CD8-positive, alpha-beta memory T cell (primary cell): ENCODE measurements at regions not wholly inside any gene's neighbourhood (a gene's known extent, or its start where the extent isn't known, plus 50 kb on each side); places are given as distances from the start of the nearest gene placed in this dataset.
A peak's percentile ranks its signal among the peaks of the same experiment; 100 is the strongest.

Experiments used
- CTCF ChIA-PET: fragments of 350-600 bp; sonication (Branson Sonifier 250); formaldehyde crosslinking; loops from one replicate; lab custom pipeline; 2021; ENCODE audit warnings: antibody characterized with exemption; lab: Charles Lee
- POLR2A ChIA-PET: fragments of 350-600 bp; sonication (Branson Sonifier 250); formaldehyde crosslinking; loops from one replicate; lab custom pipeline; 2021; ENCODE audit warnings: antibody characterized with exemption; lab: Charles Lee
- DNase-seq, 5 donors: peaks; one replicate each; pipeline versions ENCODE4 v3.0.0 to v3.0.0-alpha.2; 2020 to 2022; ENCODE audit warnings: mixed read lengths in 1 of 5
- H3K27ac ChIP-seq: one replicate; pipeline ENCODE4 v1.7.0; 2013; ENCODE audit warnings: low read depth, mild to moderate bottlenecking, low read length, moderate library complexity
- H3K27me3 ChIP-seq: 2 replicates; pipeline ENCODE4 v1.7.0; 2013; ENCODE audit warnings: low read length, mild to moderate bottlenecking; ENCODE audit not compliant: insufficient read depth, poor library complexity, severe bottlenecking
- H3K36me3 ChIP-seq: 2 replicates; pipeline ENCODE4 v1.7.0; 2013; ENCODE audit warnings: mild to moderate bottlenecking, low read length, moderate library complexity; ENCODE audit not compliant: insufficient read depth
- H3K4me1 ChIP-seq: 2 replicates; pipeline ENCODE4 v1.7.0; 2013; ENCODE audit warnings: mild to moderate bottlenecking, low read length, moderate library complexity; ENCODE audit not compliant: insufficient read depth
- H3K4me3 ChIP-seq: 2 replicates; pipeline ENCODE4 v1.7.0; 2013; ENCODE audit warnings: mild to moderate bottlenecking, low read length
- H3K9me3 ChIP-seq: 2 replicates; pipeline ENCODE4 v1.7.0; 2013; ENCODE audit warnings: mild to moderate bottlenecking, low read length
- H3K27ac Mint-ChIP-seq, 8 donors: one replicate each; pipeline ENCODE4 v1.8.0; 2020 to 2021; ENCODE audit warnings: mixed read lengths in 8 of 8, mild to moderate bottlenecking in 6 of 8, inconsistent platforms in 3 of 8, moderate library complexity in 3 of 8
- H3K27me3 Mint-ChIP-seq, 2 donors: one replicate each; pipeline ENCODE4 v1.8.0; 2020 to 2021; ENCODE audit warnings: mixed read lengths in 2 of 2, mild to moderate bottlenecking in 1 of 2, moderate library complexity in 1 of 2
- H3K36me3 Mint-ChIP-seq, 3 donors: one replicate each; pipeline ENCODE4 v1.8.0; 2020 to 2021; ENCODE audit warnings: mixed read lengths in 3 of 3, inconsistent platforms in 1 of 3, mild to moderate bottlenecking in 1 of 3
- H3K4me1 Mint-ChIP-seq, 3 donors: one replicate each; pipeline ENCODE4 v1.8.0; 2020 to 2021; ENCODE audit warnings: mixed read lengths in 3 of 3, inconsistent platforms in 1 of 3, mild to moderate bottlenecking in 1 of 3
- H3K4me3 Mint-ChIP-seq, 7 donors: one replicate each; pipeline ENCODE4 v1.8.0; 2020 to 2021; ENCODE audit warnings: mixed read lengths in 7 of 7, mild to moderate bottlenecking in 6 of 7, moderate library complexity in 4 of 7, inconsistent platforms in 2 of 7
- H3K9me3 Mint-ChIP-seq, 5 donors: one replicate each; pipeline ENCODE4 v1.8.0; 2020 to 2022; ENCODE audit warnings: mixed read lengths in 5 of 5, mild to moderate bottlenecking in 3 of 5, moderate library complexity in 2 of 5, inconsistent platforms in 1 of 5

GRCh38 chr11:128397362-128397761 is 190.0 kb downstream of the ETS1 start:
- Mint-ChIP-seq H3K4me1 (peaks cover 9 to 31% (median 14%) of the 10 kb centered on the region in 3 donors), H3K27ac (peak overlapping the region in 1 of 8 donors; percentile 20), H3K4me3 (no peak overlapping the region), H3K27me3 (peaks cover 0 to 2% of the 10 kb centered on the region in 2 donors), H3K9me3 (no peaks in the 10 kb centered on the region), H3K36me3 (peaks cover 0 to 3% (median 0%) of the 10 kb centered on the region in 3 donors)
- Histone ChIP-seq H3K4me3 (no peak overlapping the region), H3K27me3 (no peaks in the 10 kb centered on the region), H3K36me3 (no peaks in the 10 kb centered on the region), H3K4me1 (no peaks in the 10 kb centered on the region), H3K9me3 (no peaks in the 10 kb centered on the region), H3K27ac (no peak overlapping the region)
- ChIA-PET POLR2A (no interaction called here), CTCF (interaction anchor here (1.0 kb wide), 1 partner anchor 47 kb away, joined by 3 read pairs; no protein-coding TSS in a partner anchor)
- DNase-seq = no peak

- Histone ChIP-seq H3K9me3 (no peaks in the 10 kb centered on the region), H3K4me1 (no peaks in the 10 kb centered on the region), H3K27ac (no peak overlapping the region), H3K36me3 (no peaks in the 10 kb centered on the region), H3K4me3 (no peak overlapping the region), H3K27me3 (no peaks in the 10 kb centered on the region)
- no peak for DNase-seq
- Mint-ChIP-seq H3K27ac (no peak overlapping the region), H3K4me3 (no peak overlapping the region), H3K9me3 (no peaks in the 10 kb centered on the region), H3K27me3 (peaks cover 0 to 2% of the 10 kb centered on the region in 2 donors), H3K36me3 (peaks cover 0 to 3% (median 2%) of the 10 kb centered on the region in 3 donors), H3K4me1 (peaks cover 9 to 23% (median 14%) of the 10 kb centered on the region in 3 donors)
- ChIA-PET CTCF (no interaction called here), POLR2A (interaction anchor here (0.8 kb wide), 1 partner anchor 15 kb away, joined by 3 read pairs; no protein-coding TSS in a partner anchor)
Observed at GRCh38 chr11:128394431-128395089, 192.8 kb downstream of the ETS1 start.

GRCh38 chr11:128392259-128392658 is 195.1 kb downstream of the ETS1 start:
- peaks cover 0 to 3% (median 2%) of the 10 kb centered on the region in 3 donors for H3K36me3 Mint-ChIP-seq
- H3K4me3 Mint-ChIP-seq = no peak overlapping the region
- Histone ChIP-seq H3K36me3 (no peaks in the 10 kb centered on the region), H3K4me1 (peaks cover 4% of the 10 kb centered on the region), H3K27ac (no peak overlapping the region), H3K4me3 (no peak overlapping the region), H3K9me3 (no peaks in the 10 kb centered on the region), H3K27me3 (no peaks in the 10 kb centered on the region)
- H3K27ac Mint-ChIP-seq = no peak overlapping the region
- peaks cover 10 to 11% (median 10%) of the 10 kb centered on the region in 3 donors for H3K4me1 Mint-ChIP-seq
- POLR2A ChIA-PET = interaction anchor here (0.8 kb wide), 1 partner anchor 38 kb away, joined by 3 read pairs; no protein-coding TSS in a partner anchor
- H3K27me3 Mint-ChIP-seq = peaks cover 0 to 3% of the 10 kb centered on the region in 2 donors
- no peaks in the 10 kb centered on the region for H3K9me3 Mint-ChIP-seq
- no peak for DNase-seq
- CTCF ChIA-PET = interaction anchor here (1.9 kb wide), 1 partner anchor 10 kb away, joined by 6 read pairs; no protein-coding TSS in a partner anchor

- DNase-seq = no peak
- Mint-ChIP-seq H3K4me3 (no peak overlapping the region), H3K9me3 (no peaks in the 10 kb centered on the region), H3K27ac (no peak overlapping the region), H3K27me3 (peaks cover 0 to 3% of the 10 kb centered on the region in 2 donors), H3K4me1 (peaks cover 11% of the 10 kb centered on the region in 3 donors), H3K36me3 (peaks cover 0 to 3% (median 2%) of the 10 kb centered on the region in 3 donors)
- POLR2A ChIA-PET = no interaction called here
- H3K36me3 ChIP-seq = no peaks in the 10 kb centered on the region
- H3K4me3 ChIP-seq = no peak overlapping the region
- CTCF ChIA-PET = interaction anchor here (1.9 kb wide), 1 partner anchor 10 kb away, joined by 6 read pairs; no protein-coding TSS in a partner anchor
- H3K9me3 ChIP-seq = no peaks in the 10 kb centered on the region
- no peak overlapping the region for H3K27ac ChIP-seq
- H3K27me3 ChIP-seq = no peaks in the 10 kb centered on the region
- peaks cover 7% of the 10 kb centered on the region for H3K4me1 ChIP-seq
Observed at GRCh38 chr11:128391811-128392210, 195.5 kb downstream of the ETS1 start.

- peaks cover 9% of the 10 kb centered on the region for H3K4me1 ChIP-seq
- Mint-ChIP-seq H3K27ac (no peak overlapping the region), H3K27me3 (peaks cover 0 to 5% of the 10 kb centered on the region in 2 donors), H3K4me1 (peaks cover 11 to 15% (median 13%) of the 10 kb centered on the region in 3 donors), H3K4me3 (no peak overlapping the region), H3K36me3 (peaks cover 0 to 3% (median 2%) of the 10 kb centered on the region in 3 donors), H3K9me3 (no peaks in the 10 kb centered on the region)
- no peaks in the 10 kb centered on the region for H3K36me3 ChIP-seq
- H3K4me3 ChIP-seq = no peak overlapping the region
- H3K27me3 ChIP-seq = no peaks in the 10 kb centered on the region
- ChIA-PET CTCF (no interaction called here), POLR2A (no interaction called here)
- H3K9me3 ChIP-seq = no peaks in the 10 kb centered on the region
- H3K27ac ChIP-seq = no peak overlapping the region
- DNase-seq = no peak
Observed at GRCh38 chr11:128390246-128390645, 197.1 kb downstream of the ETS1 start.

GRCh38 chr11:128389461-128389976 is 197.8 kb downstream of the ETS1 start:
- Mint-ChIP-seq H3K9me3 (no peaks in the 10 kb centered on the region), H3K4me3 (no peak overlapping the region), H3K36me3 (peaks cover 0 to 3% (median 2%) of the 10 kb centered on the region in 3 donors), H3K4me1 (peaks cover 11 to 15% (median 13%) of the 10 kb centered on the region in 3 donors), H3K27me3 (peaks cover 0 to 5% of the 10 kb centered on the region in 2 donors), H3K27ac (peak overlapping the region in 1 of 8 donors; percentile 7)
- H3K4me3 ChIP-seq = no peak overlapping the region
- peaks cover 9% of the 10 kb centered on the region for H3K4me1 ChIP-seq
- H3K9me3 ChIP-seq = no peaks in the 10 kb centered on the region
- POLR2A ChIA-PET = interaction anchor here (0.7 kb wide), 1 partner anchor 131 kb away, joined by 4 read pairs; no protein-coding TSS in a partner anchor
- CTCF ChIA-PET = no interaction called here
- no peak overlapping the region for H3K27ac ChIP-seq
- no peaks in the 10 kb centered on the region for H3K27me3 ChIP-seq
- H3K36me3 ChIP-seq = no peaks in the 10 kb centered on the region
- DNase-seq = no peak

- no peaks in the 10 kb centered on the region for H3K27me3 ChIP-seq
- ChIA-PET POLR2A (no interaction called here), CTCF (no interaction called here)
- H3K27ac ChIP-seq = no peak overlapping the region
- no peaks in the 10 kb centered on the region for H3K9me3 ChIP-seq
- no peak for DNase-seq
- H3K4me3 Mint-ChIP-seq = no peak overlapping the region
- peak overlapping the region in 1 of 8 donors; percentile 12 for H3K27ac Mint-ChIP-seq
- peaks cover 0 to 5% of the 10 kb centered on the region in 2 donors for H3K27me3 Mint-ChIP-seq
- H3K4me1 Mint-ChIP-seq = peaks cover 11 to 15% (median 13%) of the 10 kb centered on the region in 3 donors
- H3K36me3 Mint-ChIP-seq = peaks cover 0 to 3% (median 2%) of the 10 kb centered on the region in 3 donors
- no peaks in the 10 kb centered on the region for H3K9me3 Mint-ChIP-seq
- no peaks in the 10 kb centered on the region for H3K36me3 ChIP-seq
- peaks cover 9% of the 10 kb centered on the region for H3K4me1 ChIP-seq
- no peak overlapping the region for H3K4me3 ChIP-seq
Observed at GRCh38 chr11:128388206-128388815, 199.0 kb downstream of the ETS1 start.
